ENCODE measurements at regions not wholly inside any gene's neighbourhood (a gene's known extent, or its start where the extent isn't known, plus 50 kb on each side); places are given as distances from the start of the nearest gene placed in this dataset.

DNA sequence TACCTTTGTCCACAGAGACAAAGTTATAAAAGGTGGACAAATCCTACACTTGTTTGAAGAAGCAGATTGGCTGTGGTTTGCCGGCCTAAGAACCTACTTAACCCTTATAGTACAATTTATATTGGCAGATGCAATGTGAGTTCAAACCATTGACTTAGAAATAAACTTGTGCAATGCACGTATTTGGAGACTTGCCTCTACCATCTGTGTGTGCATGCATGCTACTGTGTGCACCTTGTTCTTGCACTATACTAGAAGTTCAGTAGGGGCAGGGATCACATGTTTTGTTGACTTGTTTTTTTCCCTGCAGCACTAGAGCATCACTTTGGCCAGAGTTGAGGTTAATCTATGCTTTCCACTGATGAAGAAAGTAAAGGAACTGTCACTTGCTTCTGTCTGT, 163.1 kb upstream of the SERP2 start:
- H4K20me1 ChIP-seq (ENCODE audit: control insufficient read depth, extremely low read depth, insufficient read depth, low read length) = no peaks in the 10 kb centered on the region
- DNase-seq (ENCODE audit: low read depth in 2 of 2) = no peak
- H3K36me3 ChIP-seq (ENCODE audit: control insufficient read depth, insufficient read depth, low read length) = no peaks in the 10 kb centered on the region
- no peaks in the 10 kb centered on the region for H3K4me1 ChIP-seq (ENCODE audit: control insufficient read depth, extremely low read depth, insufficient read depth, low read length)
- H3K9ac ChIP-seq (ENCODE audit: insufficient read depth, low read length) = no peak overlapping the region
- H3K27me3 ChIP-seq (ENCODE audit: control insufficient read depth, insufficient read depth, low read length) = no peaks in the 10 kb centered on the region
- no peak overlapping the region for H3K4me2 ChIP-seq (ENCODE audit: extremely low read depth, insufficient read depth, low read length)
- H3K9me3 ChIP-seq (ENCODE audit: control insufficient read depth, insufficient read depth, low read depth, low read length) = no peaks in the 10 kb centered on the region
- no peak overlapping the region for H3K4me3 ChIP-seq (replicated peaks in 1 of 4; ENCODE audit: control extremely low read depth in 1 of 4, insufficient read depth in 1 of 4, low read depth in 3 of 4, low read length in 4 of 4)
- H3K79me2 ChIP-seq (ENCODE audit: control insufficient read depth, insufficient read depth, low read length) = no peaks in the 10 kb centered on the region
- no peak for TF ChIP-seq EZH2 (IDR thresholded peaks at IDR 0.05; ENCODE audit: low read length, missing control alignments)
- no peak for TF ChIP-seq CTCF (conservative IDR thresholded peaks at IDR 0.05 in 1 of 2, IDR thresholded peaks at IDR 0.05 in 1 of 2; ENCODE audit: low read depth in 1 of 2, low read length in 2 of 2)
- no peak overlapping the region for H3K27ac ChIP-seq (ENCODE audit: insufficient read depth, low read length)
- H2AFZ ChIP-seq (ENCODE audit: low read length) = no peak overlapping the region

DNA sequence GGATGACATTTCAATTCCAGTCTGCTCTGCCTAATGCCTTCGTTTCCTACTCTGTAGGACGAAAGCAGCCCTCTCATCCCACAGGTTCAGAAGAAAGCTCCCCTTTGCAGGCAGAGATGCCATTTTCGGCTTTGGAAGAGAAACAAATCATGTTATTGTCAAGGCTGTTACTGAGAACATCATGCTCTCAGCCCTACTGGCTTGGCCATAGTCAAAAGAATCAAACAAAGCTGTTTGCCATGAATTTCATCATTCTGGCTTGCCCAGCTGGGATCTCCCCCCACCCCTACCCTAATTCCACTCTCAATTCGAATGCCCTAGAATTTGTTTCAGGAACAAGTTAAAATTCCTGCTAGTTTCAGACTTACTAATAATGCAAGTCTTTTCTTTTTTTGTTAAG, 162.3 kb upstream of the SERP2 start:
- Histone ChIP-seq H3K4me3 (replicated peaks in 1 of 4; ENCODE audit: control extremely low read depth in 1 of 4, insufficient read depth in 1 of 4, low read depth in 3 of 4, low read length in 4 of 4) (no peak overlapping the region), H3K27me3 (ENCODE audit: control insufficient read depth, insufficient read depth, low read length) (no peaks in the 10 kb centered on the region), H3K9me3 (ENCODE audit: control insufficient read depth, insufficient read depth, low read depth, low read length) (no peaks in the 10 kb centered on the region), H3K27ac (ENCODE audit: insufficient read depth, low read length) (no peak overlapping the region), H4K20me1 (ENCODE audit: control insufficient read depth, extremely low read depth, insufficient read depth, low read length) (no peaks in the 10 kb centered on the region), H2AFZ (ENCODE audit: low read length) (no peak overlapping the region), H3K9ac (ENCODE audit: insufficient read depth, low read length) (no peak overlapping the region), H3K36me3 (ENCODE audit: control insufficient read depth, insufficient read depth, low read length) (no peaks in the 10 kb centered on the region), H3K4me1 (ENCODE audit: control insufficient read depth, extremely low read depth, insufficient read depth, low read length) (no peaks in the 10 kb centered on the region), H3K79me2 (ENCODE audit: control insufficient read depth, insufficient read depth, low read length) (no peaks in the 10 kb centered on the region), H3K4me2 (ENCODE audit: extremely low read depth, insufficient read depth, low read length) (no peak overlapping the region)
- TF ChIP-seq EZH2 (IDR thresholded peaks at IDR 0.05; ENCODE audit: low read length, missing control alignments) = no peak
- no peak for TF ChIP-seq CTCF (conservative IDR thresholded peaks at IDR 0.05 in 1 of 2, IDR thresholded peaks at IDR 0.05 in 1 of 2; ENCODE audit: low read depth in 1 of 2, low read length in 2 of 2)
- DNase-seq (ENCODE audit: low read depth in 2 of 2) = peak in 1 of 2 donors; percentile 64

- no peaks in the 10 kb centered on the region for H3K27me3 ChIP-seq (ENCODE audit: control insufficient read depth, insufficient read depth, low read length)
- no peak for DNase-seq (ENCODE audit: low read depth in 2 of 2)
- no peaks in the 10 kb centered on the region for H3K36me3 ChIP-seq (ENCODE audit: control insufficient read depth, insufficient read depth, low read length)
- no peaks in the 10 kb centered on the region for H3K9me3 ChIP-seq (ENCODE audit: control insufficient read depth, insufficient read depth, low read depth, low read length)
- H3K27ac ChIP-seq (ENCODE audit: insufficient read depth, low read length) = no peak overlapping the region
- TF ChIP-seq CTCF (conservative IDR thresholded peaks at IDR 0.05 in 1 of 2, IDR thresholded peaks at IDR 0.05 in 1 of 2; ENCODE audit: low read depth in 1 of 2, low read length in 2 of 2) = no peak
- no peak for TF ChIP-seq EZH2 (IDR thresholded peaks at IDR 0.05; ENCODE audit: low read length, missing control alignments)
- no peaks in the 10 kb centered on the region for H4K20me1 ChIP-seq (ENCODE audit: control insufficient read depth, extremely low read depth, insufficient read depth, low read length)
- H3K9ac ChIP-seq (ENCODE audit: insufficient read depth, low read length) = no peak overlapping the region
- no peak overlapping the region for H2AFZ ChIP-seq (ENCODE audit: low read length)
- H3K4me3 ChIP-seq (replicated peaks in 1 of 4; ENCODE audit: control extremely low read depth in 1 of 4, insufficient read depth in 1 of 4, low read depth in 3 of 4, low read length in 4 of 4) = no peak overlapping the region
- no peaks in the 10 kb centered on the region for H3K4me1 ChIP-seq (ENCODE audit: control insufficient read depth, extremely low read depth, insufficient read depth, low read length)
- H3K79me2 ChIP-seq (ENCODE audit: control insufficient read depth, insufficient read depth, low read length) = no peaks in the 10 kb centered on the region
- no peak overlapping the region for H3K4me2 ChIP-seq (ENCODE audit: extremely low read depth, insufficient read depth, low read length)
Measured at GRCh38 chr13:44211704-44212346, 161.8 kb upstream of the SERP2 start.

Data from fibroblast of lung (primary cell).